ENCODE measurements at regions not wholly inside any gene's neighbourhood (a gene's known extent, or its start where the extent isn't known, plus 50 kb on each side); places are given as distances from the start of the nearest gene placed in this dataset.

- DNase-seq = no peak
These were observed 213.1 kb downstream of the TRAM1L1 start for GRCh38 chr4:116872308-116872707.

DNA sequence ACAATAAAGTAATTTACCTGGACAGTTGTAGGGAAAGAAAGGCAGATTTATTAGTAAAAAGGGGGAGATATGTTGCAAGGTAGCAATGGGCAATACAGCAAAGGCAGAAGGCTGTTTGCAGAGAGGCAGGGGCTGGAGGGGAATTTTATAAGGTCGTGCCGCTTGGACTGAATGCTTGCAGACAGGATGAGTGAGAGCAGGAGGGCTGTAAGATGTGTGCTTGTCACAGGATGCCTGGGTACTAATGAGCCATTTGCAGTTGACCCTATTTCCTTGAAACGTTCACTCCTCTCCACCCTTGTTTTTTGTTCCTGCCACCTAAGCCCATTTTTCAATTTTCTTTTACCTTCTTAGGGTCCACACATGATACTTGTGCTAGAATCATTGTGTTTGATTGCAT is 214.7 kb downstream of the TRAM1L1 start:
- DNase-seq = no peak

DNA sequence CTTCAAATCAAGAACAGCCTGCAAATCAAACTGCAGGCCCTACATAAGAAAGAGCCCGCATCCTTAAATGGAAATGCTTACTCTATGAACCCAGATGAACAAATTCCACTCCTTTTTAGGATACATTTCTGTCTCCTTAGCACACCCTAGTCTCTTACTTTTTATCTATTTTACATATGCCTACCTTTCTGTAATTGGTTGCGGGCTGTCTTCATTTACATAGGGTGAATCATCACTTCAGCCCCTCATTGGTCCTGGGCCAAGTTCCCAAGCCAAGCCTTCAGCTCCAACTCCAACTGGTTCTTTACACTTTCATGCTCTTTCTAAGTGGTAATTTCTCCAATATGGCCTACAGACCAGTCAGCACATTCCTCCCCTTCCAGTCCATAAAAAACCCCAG is 219.3 kb downstream of the TRAM1L1 start:
- no peak for DNase-seq

- DNase-seq = no peak
These were observed 222.8 kb downstream of the TRAM1L1 start for GRCh38 chr4:116862592-116862991.

GRCh38 chr4:116860891-116861290 is 224.5 kb downstream of the TRAM1L1 start:
- DNase-seq = no peak

DNA sequence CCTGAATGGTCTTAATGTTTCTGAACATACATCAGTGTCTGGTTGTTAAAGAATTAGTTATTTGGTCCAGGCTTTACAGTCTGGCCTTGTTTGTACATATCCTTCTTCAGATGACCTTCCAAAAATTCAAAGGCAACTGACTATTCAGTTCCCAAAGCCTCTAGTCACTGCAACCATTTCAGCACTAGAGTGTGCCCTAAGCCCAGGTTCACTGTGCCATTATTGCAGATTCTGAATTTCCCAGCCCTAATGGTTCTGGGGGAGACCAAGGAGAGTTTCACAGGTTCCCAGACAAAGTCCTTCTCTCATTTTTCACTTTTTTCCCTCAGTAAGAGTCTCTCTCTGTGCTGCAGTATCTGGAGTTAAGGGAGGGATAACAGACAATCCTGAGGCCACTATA is 235.8 kb downstream of the TRAM1L1 start:
- DNase-seq = no peak

DNA sequence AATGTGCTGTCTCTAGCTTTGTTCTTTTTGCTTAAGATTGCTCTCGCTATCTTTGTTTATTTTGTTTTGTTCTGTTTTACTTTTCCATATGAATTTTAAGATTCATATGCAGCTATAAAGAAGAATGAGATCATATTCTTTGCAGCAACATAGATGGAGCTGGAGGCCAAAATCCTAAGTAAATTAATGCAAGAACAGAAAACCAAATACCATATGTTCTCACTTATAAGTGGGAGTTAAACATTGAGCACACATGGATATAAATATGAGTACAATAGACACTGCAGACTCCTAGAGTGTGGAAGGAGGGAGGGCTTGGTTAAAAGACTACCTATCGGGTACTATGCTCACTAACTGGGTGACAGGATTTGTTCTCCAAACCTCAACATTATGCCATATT is 237.8 kb downstream of the TRAM1L1 start:
- no peak for DNase-seq

DNA sequence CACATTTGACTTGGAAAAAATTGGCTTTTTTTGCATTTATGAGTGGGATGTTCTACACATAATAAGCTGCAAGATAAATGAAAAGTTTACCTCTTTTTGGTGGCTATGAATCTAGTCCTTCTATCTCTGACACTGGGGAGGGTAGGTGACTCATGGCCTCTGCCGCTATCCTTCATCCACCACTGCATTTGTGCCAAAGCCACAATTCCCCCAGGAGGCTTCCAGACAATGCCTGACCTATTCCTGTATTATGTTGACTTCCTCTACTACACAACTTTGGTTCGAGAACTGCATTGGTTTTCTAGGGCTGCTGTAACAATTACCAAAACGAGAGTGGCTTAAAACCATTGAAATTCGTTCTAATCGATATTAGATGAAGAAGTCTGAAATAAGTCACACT is 245.6 kb downstream of the TRAM1L1 start:
- DNase-seq = no peak

DNA sequence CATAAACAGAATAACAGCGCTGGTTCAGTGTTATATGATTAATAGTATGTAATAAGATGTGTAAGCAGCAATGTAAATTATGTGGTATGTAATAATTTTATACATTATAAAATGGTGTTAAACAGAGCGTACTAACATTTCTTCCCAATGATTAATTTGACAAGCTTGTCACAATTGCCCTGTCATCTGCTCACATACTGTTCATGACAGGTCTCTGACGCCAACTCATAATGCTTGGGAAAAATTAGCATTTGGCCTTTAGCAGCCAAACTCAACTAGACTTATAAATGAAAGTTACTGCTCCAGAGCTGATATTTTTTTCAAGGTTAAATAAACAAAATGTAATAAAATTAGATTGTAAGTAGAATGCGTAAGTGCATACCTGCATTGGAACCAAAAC is 246.8 kb downstream of the TRAM1L1 start:
- DNase-seq = no peak

GRCh38 chr4:116829187-116829586 is 256.2 kb downstream of the TRAM1L1 start:
- no peak for DNase-seq

GRCh38 chr4:116824172-116824571 is 261.2 kb downstream of the TRAM1L1 start:
- DNase-seq = no peak

GRCh38 chr4:116811730-116812129 is 273.6 kb downstream of the TRAM1L1 start:
- DNase-seq = no peak

DNA sequence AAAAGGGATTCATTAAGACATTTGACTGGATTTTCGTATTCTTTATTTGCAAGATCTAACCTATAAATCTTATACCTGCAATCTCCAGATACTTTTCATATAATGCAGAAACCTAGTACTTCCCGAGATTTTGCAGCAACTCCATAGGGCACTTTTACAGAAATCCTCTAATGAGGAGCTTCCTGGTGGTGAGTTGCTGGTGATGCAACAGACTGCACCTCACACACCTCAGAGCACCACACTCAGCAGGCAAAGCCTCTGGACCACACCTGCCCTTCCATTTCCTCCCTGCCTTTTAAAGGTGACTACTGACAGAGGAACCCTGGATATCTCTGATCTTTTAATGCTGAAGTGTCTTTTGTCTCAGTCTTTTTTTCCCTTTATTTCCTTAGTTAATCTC is 289.4 kb downstream of the TRAM1L1 start:
- DNase-seq = no peak

DNA sequence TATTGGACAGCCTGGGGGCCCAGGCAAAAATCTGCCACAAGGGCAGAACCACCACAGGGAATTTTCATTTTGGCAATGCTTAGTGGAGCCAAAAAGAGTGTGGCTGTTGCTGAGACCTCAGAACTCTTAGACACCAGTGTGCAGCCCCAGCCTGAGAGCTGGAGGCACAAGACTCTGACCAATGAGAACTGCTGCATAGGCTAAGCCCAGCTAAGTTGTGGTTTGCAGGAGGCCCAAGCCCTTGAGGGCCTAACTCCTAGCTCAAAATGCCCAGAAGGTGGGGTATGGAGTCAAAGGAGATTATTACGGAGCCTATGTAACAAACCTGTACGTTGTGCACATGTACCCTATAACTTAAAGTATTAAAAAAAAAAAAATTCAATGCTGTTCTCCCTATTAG is 296.7 kb downstream of the TRAM1L1 start:
- no peak for DNase-seq

DNA sequence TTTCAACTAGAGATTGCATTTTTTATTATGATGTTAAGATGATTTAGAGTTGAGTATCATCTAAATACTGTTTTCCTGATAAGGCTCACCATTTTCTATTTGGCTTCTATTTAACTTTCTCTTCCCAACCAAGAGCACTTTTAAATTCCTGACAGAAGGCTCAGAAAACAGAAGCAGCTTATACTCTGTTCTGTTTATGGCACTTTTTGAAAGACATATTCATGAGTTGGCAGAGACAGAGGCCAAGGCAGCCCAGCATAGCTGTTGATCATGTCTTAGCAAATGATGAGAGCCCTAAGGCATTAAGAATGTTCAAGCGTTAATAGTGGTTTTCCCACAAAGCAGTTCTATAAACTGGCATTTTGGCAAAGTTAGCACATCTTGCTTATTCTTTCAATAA is 330.3 kb downstream of the TRAM1L1 start:
- no peak for DNase-seq

- DNase-seq = no peak
These were observed 333.3 kb downstream of the TRAM1L1 start for GRCh38 chr4:116752027-116752426.

- DNase-seq = no peak
These were observed 348.6 kb downstream of the TRAM1L1 start for GRCh38 chr4:116736756-116737155.

- no peak for DNase-seq
These were observed 351.2 kb downstream of the TRAM1L1 start for GRCh38 chr4:116734178-116734577.

DNA sequence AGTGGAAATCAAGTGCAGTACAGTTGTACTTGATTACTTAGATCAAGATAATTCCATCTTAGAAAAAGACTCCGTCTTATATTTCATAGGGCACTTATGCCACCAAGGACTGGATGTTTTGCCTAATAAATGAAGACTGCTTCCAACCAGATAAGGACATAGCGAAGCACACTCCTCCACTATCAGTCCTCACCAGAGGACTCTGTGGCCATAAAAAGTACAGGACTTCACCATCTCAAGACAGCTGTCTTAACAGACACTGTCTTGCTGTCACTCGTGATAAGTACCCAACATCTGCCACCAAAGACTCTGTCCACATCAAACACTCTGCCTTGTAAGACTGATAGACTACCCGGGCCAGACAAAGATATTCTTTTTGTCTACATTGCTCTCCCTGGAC is 352.0 kb downstream of the TRAM1L1 start:
- DNase-seq = no peak

GRCh38 chr4:116726523-116726922 is 358.9 kb downstream of the TRAM1L1 start:
- no peak for DNase-seq

DNA sequence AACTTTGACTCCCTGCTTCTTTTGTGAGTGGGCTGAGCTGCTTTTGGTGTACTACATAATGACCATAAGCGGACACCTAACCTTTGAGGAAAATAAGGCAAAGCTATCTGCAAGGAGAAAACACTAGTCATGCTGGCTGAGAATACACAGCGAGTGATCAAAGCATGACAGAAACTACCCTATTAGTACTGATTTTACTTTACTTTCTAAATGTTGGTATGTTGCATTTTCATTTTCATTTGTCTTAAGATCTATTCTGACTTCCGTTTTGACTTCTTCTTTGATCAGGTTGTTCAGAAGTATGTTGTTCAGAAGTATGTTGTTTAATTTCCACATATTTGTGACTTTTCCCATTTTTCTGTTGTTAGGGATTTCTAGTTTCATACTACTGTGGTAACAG is 361.1 kb downstream of the TRAM1L1 start:
- DNase-seq = no peak

- no peak for DNase-seq
These were observed 379.9 kb downstream of the TRAM1L1 start for GRCh38 chr4:116705466-116705865.

- DNase-seq = no peak
These were observed 382.4 kb downstream of the TRAM1L1 start for GRCh38 chr4:116702949-116703348.

DNA sequence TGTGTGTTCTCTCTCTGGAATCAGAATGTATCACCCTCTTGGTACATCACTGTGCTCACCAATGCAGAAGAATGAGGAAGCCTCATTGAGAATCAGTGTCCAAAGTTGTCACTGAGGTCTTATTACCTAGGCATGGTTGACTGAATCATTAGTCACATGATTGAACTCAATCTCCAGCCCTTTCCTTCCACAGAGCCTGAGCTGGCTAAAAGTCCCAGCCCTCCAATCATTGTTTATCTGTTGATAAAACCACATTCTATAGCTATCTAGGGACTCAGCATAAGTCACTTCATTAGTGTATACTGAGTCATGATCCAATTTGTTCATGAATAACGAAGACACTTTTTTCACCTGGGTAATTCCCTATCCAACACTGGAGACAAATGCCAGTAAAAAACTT is 396.8 kb downstream of the TRAM1L1 start:
- DNase-seq = no peak

DNA sequence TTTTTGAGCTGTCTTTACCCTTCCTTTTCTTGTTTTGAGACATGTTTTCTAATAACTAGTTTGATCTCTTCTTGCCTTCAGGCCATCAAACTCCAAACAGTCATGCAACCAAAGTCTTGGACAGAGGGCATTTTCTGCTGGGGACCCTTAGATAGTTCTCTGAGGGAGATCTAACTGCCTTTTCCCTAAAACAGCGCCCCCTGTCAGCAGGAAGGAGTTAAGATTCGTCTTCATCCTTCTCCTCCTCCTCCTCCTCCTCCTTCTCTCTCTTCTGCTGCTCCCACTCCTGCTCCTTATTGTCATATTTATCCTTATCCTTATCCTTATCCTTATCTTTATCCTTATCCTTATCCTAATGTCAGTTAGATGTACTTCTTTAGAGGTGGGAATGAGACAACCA is 417.2 kb downstream of the TRAM1L1 start:
- no peak for DNase-seq

All from renal pelvis (tissue), 1 donor.